NOMO-1 treated with dmso at 0.1 percent for 144 hours (cell line): ENCODE measurements at regions not wholly inside any gene's neighbourhood (a gene's known extent, or its start where the extent isn't known, plus 50 kb on each side); places are given as distances from the start of the nearest gene placed in this dataset.
"Not testable (repeated sequence)": the region's sequence is repeated elsewhere in the genome, so short reads cannot be mapped to it uniquely, and the experiment has no call there.

Source experiments
- DNase-seq: peaks from one replicate; lab custom pipeline; 2025; ENCODE audit not compliant: unreplicated experiment; lab: John Stamatoyannopoulos, UW

- no peak for DNase-seq
Measured at GRCh38 chr10:26355241-26355640, 82.9 kb upstream of the APBB1IP start.

DNA sequence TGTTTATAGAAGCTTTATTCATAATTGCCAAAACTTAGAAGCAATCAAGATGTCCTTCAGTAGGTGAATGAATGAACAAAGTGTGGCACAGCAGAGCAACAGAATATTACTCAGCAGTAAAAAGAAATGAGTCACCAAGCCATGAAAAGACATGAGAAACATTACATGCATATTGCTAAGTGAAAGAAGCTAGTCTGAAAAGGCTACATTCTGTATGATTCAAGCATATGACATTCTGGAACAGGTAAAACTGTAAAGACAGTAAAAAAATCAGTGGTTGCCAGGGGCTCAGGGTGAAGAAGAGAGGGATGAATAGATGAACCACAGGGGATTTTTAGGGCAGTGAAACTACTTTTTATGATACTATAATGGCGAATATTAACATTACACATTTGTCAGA, 80.9 kb upstream of the APBB1IP start:
- DNase-seq = no peak

GRCh38 chr10:26358071-26358470, 80.1 kb upstream of the APBB1IP start:
- DNase-seq = no peak

- DNase-seq = no peak
Measured at GRCh38 chr10:26359670-26360069, 78.5 kb upstream of the APBB1IP start.

DNA sequence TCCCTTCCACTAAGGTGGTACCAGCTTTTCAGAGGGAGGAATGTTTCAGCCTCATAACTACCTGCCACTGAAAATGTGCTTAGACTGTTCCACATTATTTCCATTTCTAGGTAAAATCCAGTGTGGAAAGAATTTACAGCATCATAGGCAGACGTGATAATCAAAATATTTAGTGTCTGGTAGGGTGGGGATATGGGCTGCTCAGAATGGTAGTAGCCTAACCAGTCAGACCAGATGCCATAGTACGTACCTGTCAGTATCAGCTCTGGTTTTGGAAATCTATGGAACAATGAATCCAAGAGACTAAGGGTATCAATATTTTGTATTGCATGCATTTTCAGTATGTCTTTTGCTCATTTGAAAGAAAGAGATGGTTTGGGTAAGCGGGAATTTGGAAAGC, 76.8 kb upstream of the APBB1IP start:
- DNase-seq = no peak

DNA sequence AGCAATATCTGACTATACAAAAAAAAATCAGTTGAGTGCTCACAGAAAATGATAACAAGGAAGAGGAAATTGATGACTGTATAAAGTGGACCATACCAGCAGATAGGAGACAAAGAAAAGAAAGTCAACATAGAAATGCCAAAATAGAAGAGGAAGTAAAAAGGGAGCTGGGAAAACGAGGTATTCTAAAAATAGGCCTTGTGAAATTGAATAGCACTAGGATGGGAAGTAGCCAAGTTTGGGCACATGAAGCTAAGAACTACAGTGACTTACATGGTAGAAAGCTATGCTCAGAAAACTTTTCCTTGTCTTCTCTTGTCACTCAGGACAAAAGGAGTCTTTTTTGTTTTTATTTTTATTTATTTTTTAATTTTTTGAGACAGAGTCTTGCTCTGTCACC, 76.2 kb upstream of the APBB1IP start:
- peak; percentile 51 for DNase-seq

DNA sequence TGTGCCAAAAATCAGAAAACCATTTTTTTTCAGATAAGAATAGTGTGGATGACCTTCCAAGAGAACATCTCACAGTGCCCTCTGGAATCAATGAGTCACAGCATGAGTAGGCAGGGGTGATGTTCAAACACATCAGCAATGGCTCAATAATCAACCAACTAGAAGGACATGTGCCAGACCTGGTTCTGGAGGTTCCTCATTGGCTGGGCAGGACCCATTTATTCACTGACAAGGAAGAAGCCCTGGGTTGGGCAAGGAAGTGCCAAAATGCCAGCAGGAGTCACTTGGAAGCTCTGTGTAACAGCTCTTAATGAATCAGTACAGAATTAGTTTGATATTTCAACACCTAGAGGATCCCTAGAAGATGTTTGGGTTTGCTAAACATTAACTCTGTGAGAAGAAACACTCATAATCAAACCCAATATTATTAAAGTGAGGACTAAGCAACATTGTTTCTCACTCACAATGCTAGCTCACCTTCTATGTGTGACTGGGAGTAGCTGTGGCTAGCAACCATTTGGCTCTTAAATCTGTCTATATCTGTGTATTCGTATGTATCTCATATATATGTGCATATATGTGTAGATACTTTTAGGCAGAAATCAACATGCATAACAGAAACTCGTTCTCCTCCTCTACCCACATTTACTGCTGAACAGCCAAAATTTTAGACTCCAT, 72.3 kb upstream of the APBB1IP start:
- DNase-seq = no peak

DNA sequence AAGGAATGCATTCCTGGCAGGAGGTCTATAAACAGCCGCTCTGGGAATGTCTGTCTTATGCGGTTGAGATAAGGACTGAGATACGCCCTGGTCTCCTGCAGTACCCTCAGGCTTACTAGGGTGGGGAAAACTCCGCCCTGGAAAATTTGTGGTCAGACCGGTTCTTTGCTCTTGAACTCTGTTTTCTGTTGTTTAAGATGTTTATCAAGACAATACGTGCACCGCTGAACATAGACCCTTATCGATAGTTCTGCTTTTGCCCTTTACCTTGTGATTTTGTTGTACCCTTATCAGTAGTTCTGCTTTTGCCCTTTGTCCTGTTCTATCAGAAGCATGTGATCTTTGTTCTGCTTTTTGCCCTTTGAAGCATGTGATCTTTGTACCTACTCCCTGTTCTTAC, 71.1 kb upstream of the APBB1IP start:
- DNase-seq = not testable (repeated sequence)

GRCh38 chr10:26367771-26368170, 70.4 kb upstream of the APBB1IP start:
- DNase-seq = peak; percentile 63

GRCh38 chr10:26368463-26368862, 69.7 kb upstream of the APBB1IP start:
- DNase-seq = no peak

DNA sequence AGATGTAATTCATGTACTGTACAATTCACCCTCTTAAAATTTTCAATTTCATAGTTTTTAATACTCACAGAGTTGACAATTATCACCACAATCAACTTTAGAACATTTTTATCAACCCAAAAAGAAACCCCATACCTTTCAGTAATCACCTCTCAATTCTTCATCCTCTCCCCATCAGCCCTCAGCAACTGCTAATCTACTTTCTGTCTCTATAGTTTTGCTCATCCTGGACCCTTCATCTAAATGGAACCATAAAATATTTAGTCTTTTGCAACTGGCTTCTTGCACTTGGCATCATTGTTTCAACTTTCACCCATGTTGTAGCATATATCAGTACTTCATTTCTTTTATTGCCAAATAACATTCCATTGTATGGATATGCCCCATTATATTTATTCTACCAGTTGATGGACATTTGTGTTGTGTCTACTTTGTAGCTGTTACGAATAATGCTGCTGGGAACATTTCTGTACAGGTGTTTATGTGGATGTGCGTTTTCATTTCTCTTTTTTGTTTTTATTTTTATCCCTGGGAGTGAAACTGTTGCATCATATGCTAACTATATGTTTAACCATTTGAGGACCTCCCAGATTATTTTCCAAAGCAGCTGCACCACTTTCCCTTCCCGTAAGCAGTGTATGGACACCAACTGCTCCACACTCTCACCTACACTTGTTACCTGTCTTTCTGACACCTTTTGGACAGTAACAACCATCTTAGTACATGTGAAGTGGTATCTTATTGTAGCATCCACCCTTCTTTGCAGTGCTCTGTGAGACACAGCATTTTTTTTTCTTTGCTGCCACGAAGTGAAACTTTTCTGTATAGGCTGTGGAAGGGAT, 65.4 kb upstream of the APBB1IP start:
- DNase-seq = no peak

DNA sequence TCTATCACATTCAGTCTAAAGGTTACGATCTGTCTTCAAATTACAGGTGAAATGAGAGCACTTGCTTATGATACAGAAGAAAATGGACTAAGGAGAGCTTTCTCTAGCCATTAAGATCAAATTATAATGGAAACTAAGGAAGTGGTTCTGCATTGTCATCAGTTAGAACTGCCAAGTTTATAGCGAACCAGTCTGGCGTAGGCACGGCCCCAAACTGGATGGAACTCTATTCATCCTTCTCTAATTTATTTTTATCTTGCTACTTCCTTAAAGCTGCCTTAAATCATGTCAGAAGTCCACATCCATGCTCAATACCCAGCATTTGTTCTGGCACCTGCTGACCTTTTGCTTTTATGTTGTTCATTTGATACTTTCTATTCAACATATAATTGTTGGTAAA, 63.7 kb upstream of the APBB1IP start:
- DNase-seq = peak; percentile 54

DNA sequence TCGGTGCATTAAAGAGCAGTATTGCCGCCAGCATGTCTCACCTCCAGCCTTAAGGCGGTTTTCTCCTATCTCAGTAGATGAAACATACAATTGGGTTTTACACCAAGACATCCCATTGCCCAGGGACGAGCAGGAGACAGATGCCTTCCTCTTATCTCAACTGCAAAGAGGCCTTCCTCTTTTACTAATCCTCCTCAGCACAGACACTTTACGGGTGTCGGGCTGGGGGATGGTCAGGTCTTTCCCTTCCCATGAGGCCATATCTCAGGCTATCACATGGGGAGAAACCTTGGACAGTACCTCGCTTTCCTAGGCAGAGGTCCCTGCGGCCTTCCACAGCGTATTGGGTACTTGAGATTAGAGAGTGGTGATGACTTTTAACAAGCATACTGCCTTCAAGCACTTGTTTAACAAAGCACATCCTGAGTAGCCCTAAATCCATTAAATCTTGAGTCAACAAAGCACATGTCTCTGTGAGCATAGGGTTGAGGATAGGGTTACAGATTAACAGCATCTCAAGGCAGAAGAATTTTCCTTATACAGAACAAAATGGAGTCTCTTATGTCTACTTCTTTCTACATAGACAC, 60.8 kb upstream of the APBB1IP start:
- DNase-seq = not testable (repeated sequence)

GRCh38 chr10:26378861-26379294, 59.3 kb upstream of the APBB1IP start:
- peak; percentile 38 for DNase-seq

GRCh38 chr10:26380815-26381214, 57.3 kb upstream of the APBB1IP start:
- DNase-seq = no peak

GRCh38 chr10:26381986-26382385, 56.2 kb upstream of the APBB1IP start:
- DNase-seq = no peak

DNA sequence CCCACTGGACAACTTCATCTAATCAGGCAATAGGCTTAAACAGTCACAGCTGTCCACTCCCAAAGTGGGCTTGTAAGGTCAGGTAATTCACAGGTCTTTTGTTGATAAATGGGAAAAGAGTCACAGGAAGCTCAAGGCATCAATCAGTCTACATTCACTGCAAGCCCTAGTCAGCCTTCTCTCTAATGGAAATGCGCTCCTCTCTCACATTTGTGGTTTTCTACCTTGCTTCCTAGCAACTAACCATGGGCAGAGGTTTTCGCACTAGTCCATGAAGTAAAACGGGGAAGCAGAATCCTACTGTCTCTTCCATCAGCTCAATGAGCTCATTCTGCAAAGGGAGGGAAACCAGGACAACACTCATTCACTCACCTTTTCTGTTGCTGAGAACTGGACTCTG, 53.5 kb upstream of the APBB1IP start:
- DNase-seq = no peak

- DNase-seq = no peak
Measured at GRCh38 chr10:26385443-26385842, 52.7 kb upstream of the APBB1IP start.

DNA sequence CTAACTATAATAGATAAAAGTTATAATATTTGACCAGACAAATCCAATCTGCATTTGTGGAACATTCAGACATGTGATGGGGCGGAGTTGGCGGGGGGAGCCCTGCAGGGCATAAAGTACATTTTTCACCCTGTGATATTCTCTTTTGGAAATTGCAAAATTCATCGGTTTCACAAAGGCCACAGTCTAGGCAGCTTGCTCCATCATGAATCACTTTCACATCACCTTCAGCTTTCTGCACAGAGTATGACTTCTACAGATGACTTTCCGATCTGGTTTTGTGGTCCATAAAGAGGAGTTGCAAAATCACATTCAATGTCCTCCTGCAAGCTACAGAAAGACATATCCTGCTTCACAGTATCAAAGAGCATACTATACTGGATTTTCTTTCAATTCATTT, 51.4 kb upstream of the APBB1IP start:
- DNase-seq = peak; percentile 93
